Stimulated activated CD8-positive, alpha-beta memory T cell treated with anti-CD3 and anti-CD28 coated beads, Interleukin-12 subunit alpha, Interleukin-12 subunit beta, amount 100 ng/mL, for 24 hours (primary cell): ENCODE measurements at regions not wholly inside any gene's neighbourhood (a gene's known extent, or its start where the extent isn't known, plus 50 kb on each side); places are given as distances from the start of the nearest gene placed in this dataset.

Experiments
- DNase-seq: peaks from one replicate; pipeline ENCODE4 v3.0.0-alpha.2; 2020; ENCODE audit errors: extremely low read depth

DNA sequence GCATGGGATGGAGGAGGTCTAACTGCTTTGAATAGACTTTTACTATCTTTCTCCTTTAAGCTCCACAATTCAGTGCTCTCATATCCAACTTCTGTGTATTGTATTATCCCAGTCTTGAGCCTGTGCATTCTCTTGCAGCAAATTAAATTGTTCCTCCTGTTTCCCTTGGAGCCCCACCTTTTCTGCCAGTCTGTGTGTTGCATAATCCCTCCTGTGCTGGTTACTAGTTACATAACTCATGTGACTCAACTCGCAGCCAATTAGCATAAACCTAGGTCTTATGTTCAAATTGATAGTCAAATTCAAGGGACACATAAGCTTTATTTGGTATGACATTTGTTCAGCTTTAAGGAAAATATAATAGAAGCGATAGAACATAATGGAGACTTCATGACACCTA, 1863.5 kb downstream of the MRPL39 start:
- no peak for DNase-seq

DNA sequence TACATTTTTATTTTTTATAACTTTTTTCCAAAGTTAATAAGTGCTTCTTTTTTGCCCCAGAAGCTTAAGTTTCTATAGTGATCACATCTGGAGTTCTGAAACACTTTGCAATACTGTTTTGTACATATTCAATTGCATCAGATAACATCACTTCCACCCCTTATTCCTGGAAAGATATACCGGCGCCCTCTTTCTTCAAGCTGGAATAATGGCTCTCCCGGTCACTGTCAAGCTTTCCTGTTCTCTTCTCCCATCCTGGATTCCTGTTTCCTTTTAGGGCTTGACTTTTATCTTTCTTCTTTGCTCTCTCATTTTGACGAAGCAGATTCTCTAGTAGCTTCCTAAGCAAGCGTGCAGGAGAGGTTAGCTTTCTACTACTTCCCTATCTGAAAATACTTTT, 1866.8 kb downstream of the MRPL39 start:
- DNase-seq: no peak

DNA sequence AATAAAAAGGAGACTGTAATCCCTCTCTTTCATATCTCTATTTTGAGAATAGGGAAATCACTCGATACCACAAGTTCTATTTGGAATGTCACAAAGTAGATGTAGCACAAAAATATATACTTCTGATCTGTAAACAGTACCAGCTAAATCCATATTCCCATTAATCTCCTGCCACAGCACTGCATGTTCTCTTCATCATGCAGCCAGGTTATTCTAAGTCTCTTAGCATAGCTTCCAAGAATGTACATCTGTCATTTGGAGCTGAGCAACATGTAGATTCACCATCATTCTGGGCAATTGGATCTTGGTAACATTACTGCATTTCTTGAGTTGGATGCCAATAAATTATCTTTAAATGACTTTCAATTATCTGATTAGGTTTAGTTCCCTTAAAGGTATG, 1874.5 kb downstream of the MRPL39 start:
- no peak for DNase-seq

DNA sequence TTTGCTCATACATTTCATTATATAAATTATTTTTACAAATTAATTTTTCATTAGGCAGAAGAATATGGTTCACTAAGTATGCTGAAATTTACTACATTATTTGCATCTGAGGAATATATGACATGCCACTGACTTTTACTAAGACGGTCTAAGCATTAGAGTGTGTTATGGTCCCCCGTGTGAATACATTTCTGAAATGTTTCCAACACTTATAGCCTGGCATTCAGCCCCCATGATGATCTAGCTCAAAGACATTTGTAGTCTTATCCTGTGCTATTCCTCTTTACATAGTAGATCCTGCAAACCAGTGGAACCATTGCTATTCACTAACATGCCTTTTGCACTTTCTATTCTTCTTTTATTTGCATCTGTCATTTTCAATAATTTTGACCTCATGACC, 1878.0 kb downstream of the MRPL39 start:
- no peak for DNase-seq

DNA sequence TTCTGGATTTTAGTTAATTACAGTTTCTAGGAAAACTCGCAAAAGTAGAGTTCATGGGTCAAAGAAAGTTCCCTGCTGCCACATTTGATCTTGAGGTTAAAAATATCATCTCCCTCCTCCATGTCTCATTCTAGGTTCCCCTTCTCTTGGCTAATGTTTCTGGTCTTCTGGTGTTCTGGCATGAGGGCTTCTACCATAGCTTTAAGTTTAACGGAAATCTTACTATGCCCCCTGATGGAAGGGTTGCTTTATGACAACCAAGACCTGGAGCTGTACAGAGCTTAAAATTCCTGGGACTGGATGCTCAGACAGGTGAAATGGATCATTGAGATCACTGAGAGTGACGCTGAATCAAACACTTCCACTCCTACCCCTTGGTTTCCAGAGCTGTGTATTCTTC, 1881.7 kb downstream of the MRPL39 start:
- DNase-seq: no peak

DNA sequence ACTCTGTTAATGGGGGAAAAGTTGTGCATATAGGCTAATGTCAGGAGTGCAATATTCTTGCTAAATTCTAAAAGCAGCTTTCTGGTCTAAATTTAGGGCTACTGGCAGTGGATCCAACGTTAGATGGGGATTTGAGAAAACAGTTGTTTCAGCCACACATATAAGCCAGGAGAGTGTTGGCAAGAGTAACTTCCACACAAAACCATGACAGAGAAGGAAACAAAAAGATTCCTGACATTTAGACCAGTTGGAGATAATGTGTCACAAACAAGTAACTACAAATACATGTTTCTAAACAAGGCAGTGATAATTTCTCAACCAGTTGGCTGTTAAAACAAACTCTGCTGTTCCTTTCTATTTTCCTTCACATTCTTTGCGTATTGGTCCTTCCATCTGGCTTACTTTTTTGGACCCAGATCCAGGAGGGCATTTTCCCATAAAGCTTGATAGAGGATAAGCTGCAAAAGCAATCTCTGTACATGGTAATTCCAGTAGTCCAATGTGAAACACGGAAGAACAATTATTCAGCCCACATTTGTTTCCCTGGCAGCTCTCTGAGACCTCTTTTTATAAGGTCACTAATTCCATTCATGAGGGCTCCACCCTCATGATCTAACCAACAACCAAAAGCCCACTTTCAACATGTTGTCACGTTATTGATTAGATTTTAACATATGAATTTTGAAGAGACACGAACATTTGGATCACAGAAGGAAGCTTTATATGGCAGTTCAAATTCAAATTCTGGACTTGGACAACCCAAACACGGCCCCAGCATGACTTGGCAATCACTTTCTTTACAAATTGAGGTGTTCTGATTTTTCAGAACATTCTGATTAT, 1888.6 kb downstream of the MRPL39 start:
- DNase-seq: no peak

DNA sequence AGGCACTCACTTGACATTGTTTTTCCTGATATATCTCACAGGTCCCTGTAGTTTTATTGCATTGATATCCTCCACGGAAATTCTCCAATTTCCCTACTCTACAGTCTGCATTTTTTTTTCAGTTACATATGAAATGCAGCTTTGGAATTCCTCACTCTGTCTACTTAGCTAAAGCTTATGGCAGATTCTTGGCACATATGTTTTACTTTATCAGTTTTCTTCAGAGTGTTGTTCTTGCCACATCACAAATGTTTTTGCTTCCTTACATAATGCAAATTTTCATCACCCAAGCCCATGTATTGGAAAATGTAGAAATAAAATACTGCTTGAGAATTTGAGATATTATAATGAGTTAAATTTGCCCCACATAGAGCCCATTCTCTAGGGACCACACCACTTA, 1895.1 kb downstream of the MRPL39 start:
- no peak for DNase-seq

DNA sequence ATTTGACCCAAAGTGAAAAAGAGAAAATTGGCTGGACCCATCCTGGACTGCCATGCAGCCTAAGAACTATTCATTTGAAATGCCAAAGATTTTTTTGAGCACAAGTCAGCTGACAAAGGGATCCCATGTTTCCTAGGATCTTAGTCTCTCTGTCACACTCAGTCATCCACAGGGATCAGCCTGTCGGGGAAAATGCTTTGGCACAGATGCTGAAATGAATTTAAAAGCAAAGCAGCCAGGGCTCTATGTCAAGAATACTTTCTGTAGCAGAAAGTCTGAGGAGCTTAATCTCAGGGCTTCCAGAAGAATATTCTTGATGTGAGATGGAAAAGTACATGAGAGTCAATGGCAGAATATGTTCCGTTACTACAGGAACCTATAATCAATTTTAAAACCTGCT, 1900.8 kb downstream of the MRPL39 start:
- DNase-seq: no peak

DNA sequence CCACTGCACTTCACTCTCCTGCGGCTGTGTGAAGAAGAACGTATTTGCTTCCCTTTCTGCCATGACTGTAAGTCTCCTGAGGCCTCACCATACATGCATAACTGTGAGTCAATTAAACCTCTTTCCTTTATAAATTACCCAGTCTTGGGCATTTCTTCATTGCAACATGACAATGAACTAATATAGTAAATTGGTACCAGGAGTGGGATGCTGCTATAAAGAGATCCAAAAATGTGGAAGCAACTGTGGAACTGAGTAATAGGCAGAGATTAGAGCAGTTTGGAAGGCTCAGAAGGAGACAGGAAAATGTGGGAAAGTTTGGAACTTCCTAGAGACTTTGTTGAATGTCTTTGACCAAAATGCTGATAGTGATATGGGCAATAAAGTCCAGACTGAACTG, 1907.9 kb downstream of the MRPL39 start:
- no peak for DNase-seq

DNA sequence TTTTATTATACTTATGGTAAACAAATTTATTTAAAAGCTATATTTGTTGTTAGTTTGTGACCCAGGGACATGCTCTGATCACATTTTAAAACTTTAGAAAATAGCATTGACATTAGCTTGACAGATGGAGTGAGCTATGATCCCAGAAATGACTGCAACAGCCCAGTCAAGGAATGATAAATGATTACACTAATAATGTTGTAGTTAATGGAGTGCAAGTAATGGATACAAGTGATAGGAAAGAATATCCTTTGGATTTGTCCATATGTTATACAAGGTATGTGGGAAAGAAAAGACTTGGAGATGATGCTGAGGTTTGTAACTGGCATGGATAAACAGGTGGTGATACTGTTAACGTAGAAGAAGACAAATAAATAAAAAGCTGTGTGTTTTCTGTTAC, 1908.7 kb downstream of the MRPL39 start:
- DNase-seq: no peak

DNA sequence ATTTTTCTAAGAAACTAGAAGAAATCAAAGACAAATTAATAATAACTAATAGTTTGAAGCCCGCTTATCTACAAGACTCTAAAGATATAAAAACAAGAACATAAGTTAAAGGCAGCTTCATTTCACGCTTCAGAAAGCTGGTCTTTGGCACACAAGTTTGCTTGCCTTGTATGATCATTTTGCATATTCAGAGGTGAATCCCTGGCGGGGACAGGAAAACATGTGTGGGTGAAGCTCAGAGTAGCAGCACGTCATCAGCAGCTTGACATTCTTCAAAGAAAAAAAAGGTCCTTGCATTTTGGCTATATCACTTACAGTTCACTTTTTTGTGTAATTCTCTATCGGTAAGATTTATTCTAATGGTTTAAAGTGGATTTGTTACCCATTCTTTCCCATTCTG, 1911.8 kb downstream of the MRPL39 start:
- no peak for DNase-seq

DNA sequence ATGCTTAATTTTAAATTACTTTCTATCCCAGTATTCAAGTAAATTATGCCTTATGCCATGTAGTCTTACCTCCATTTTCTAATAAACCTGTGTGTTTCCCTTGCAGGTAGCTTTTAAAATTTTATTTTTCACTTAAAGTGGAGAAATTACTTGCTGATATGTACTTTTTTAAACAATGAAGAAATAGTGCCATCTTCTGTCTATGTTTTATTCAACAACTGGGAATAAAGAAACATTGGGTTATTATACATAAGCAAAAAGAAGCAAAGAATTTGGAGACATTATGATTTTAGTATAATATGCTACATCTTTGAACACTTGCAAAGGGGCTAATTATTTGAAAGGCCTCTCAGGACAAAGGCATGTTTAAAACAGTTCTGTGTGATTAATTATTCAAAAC, 1912.9 kb downstream of the MRPL39 start:
- DNase-seq: no peak

DNA sequence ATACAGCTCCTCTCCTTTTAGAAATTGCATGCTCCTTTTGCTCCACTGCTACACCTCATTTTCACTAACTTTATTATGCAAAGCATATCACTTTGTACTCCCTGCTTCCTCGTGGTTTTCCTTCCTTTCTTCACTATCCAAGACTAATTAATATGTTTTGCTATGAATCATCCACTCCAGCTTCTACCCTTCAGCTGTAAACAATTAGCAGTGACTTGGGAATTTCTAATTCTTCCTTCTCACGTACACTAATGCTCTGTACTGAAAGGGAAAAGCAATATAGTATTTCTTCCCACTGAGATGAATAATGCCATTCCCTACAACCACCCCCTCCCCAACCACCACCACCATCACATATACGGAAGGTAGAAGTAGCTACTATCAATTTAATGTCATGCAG, 1917.0 kb downstream of the MRPL39 start:
- DNase-seq: no peak

DNA sequence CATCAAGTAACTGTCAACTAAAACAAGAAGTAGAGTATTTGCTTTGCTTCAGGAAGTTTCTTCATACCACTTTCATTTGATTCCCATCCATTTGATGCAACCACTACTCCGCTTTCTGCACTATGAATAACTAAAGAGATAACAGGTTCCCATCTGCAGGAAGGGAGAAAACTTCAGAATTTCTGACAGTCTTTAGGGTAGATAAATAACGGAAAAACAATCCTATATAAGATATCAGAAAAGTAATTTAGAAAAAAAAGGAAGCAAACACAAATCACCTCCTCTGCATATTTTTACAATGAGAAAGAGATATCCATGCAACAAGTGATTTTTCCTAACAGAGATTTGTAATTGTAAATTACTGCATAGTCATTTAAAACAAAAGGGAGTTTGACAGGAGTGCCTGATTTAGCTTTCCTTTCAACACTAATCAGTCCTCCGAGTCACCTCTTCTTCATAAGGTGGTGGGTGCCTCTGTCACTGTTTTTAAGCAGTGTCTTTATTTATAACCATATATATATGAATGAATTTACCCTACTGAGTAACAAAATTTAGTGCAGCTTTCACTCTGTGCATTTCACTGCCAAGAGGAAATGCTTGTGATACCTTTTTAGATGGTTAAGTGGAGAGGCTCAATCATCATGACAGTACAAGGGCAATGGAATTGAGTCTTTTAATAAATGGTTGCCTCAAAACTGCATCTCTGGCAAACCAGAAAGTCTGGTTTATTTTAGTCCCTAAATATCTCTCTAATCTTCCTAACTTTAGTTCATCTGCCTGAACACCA, 1920.4 kb downstream of the MRPL39 start:
- no peak for DNase-seq

DNA sequence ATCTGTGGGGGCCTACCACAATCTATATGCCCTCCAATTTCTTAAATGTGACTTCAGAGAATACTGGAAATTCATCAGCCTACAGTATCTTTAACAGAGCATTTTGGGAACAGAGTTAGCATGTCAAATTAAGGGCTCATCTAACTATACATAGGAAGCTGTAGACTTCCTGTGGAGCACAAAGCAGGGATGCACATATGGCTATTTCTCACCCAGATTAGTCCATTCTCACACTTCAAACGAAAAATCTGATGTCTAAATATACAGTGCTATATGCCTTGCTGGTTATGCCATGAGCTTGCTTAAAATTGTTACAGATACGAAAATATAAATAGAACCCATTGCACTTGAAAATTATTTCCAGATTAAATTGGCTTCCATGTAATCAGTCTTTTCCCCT, 1922.8 kb downstream of the MRPL39 start:
- no peak for DNase-seq

DNA sequence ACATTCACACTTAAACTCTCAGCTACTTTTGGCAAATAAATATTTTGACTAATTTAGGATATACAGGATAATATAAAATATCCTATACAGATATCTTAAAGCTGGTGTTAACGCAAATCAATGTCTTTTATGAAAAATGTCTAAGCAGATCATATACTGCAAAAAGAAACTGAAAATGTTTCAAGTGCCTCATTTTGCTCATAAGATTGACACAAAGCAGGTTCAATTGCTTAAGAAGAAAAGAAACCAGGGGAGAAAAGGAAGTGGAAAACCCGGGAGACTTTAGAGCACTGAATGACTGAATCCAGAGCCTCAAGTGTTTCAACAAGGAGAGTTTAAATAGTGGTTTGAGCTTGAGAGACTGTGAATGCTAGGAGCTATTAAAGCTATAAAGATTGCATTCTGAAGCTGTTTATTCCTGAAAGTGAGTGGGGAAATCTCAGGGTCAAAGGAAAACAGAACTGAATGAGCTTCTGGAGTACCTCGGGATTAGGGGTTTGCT, 1943.0 kb downstream of the MRPL39 start:
- DNase-seq: no peak

DNA sequence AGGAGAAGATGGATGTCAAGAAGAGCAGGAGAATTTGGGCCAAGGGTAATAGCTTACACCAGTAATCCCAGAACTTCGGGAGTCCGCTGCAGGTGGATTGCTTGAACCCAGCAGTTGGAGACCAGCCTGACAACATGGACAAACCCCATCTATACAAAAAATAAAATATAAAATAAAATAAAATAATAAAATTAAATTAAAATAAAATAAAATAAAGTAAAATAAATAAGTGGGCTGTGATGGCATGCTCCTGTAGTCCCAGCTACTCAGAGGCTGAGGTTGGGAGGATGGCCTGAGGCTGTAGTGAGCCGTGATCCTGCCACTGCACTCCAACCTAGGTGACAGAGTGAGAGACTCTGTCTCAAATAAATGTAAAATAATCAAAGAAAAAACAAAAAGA, 1946.7 kb downstream of the MRPL39 start:
- no peak for DNase-seq

DNA sequence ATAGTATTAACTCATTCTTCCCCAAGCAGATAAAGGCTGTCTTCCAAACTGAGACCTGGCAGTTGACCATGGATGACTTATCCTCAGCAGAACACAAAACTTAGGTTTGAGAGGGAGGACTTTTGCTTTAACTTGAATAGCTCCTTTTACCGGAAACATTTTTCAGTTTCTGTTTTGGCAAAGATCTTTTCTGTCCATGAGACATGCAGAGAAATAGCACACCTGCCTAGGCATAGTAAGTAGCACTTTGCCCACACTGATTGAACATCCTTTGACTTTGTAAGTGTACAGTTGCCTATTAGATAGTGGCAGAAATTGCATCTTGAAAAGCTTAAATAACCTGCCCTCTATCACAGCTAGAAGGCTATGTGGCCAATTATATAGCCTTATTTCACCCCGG, 1962.5 kb downstream of the MRPL39 start:
- no peak for DNase-seq

DNA sequence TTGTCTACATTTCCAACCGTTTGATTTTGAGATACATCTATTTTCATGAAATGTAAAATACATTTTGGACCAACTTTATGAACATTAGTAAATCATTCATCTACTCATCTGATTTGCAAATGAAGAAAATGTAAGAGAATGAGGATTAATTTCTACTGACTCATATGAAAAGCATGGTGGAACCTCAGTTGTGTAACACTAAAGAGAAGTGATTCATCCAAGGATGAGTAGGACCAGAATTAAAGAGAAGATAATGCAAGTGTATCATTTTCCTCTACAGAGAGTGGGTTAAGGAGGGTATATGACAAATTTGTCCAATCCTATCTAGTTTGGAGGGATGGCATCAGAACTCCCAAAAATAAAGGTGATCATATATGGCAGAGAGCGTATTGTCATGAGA, 1967.6 kb downstream of the MRPL39 start:
- no peak for DNase-seq

DNA sequence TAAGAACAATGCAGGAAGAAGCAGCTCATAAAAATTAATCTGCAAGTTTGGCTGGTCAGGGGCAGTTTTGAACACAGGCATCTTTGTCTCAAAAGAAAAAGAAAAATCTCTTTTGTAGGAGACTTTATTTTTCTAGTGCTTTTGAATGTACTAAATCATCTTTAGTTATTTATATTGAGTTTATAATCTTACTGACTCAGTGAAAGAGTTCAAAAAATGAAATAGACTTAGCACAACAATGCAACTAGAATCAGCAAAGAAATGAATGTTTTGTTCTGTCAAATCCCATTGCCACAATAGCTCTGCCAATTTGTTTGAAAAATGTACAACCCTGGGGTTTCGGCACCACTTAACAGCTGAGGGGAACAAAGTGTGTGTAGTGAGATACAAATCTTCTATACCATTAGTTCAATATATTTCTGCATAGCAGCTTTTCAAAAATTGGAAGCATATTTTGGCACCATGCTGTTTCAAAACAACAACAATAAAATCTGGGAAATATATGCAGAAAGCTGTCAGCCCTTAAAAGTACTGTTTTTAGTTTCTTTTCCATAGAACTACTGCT, 1969.1 kb downstream of the MRPL39 start:
- no peak for DNase-seq

DNA sequence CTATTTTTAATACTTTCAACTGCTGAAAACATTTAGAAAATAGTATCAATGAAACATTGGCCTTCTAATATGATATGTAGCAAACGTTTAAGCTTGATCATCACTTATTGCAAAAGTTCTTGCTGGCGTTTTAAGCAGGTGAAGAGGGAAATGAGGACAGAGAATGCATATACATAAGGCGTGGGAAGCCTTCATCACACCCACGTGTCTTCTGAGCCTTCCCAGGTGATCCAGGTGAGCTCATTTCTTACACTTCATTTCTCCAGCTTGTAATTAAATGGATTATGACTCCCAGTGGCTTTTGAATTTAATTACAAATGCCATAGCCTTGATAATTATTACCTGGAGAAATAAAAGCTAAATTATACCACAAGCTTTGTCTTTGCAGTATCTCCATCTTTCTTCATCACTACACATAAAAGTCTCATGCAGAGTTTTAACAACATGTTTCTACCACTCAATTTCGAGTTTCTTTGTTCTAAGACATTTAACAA, 1973.8 kb downstream of the MRPL39 start:
- no peak for DNase-seq

DNA sequence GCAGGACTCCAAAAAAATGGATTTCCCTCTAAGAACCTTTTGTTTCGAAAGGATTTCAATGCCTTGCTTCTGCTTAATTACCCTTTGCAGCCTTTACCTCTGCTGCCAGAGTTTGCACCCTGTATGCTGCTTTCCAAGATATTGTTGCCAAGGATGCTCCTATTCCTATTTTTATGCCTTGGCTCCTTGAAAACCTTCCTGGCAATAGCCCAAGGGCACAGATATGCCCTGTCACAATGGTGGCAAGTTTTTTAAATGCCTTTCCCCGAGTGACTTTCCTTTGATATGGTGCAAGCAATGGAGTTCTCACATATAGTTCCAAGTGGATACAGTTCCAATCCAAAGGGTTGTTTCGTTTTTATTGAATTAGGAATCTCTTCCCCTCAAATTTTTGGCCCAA, 1983.0 kb downstream of the MRPL39 start:
- no peak for DNase-seq

DNA sequence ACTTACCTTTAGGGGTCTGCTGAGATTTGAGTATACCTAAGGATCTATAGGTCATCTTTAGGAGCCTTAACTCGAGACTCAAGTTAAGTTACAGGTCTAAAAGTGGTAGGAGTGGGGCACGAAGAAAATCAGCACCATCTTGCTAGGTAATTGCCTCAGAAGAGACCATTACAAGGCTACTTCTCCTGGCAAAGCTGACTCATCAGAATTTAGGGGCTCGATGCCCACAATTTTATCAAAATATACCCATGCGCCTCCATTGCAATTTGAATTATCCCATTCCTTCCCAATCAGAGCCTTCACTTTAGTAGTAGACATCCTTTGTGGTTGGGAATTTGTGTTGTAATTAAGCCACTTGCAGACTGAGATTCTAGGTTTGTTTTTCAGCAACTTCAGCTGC, 1994.3 kb downstream of the MRPL39 start:
- DNase-seq: no peak
